Sigmoid colon (tissue), 6 donors: ENCODE measurements at regions not wholly inside any gene's neighbourhood (a gene's known extent, or its start where the extent isn't known, plus 50 kb on each side); places are given as distances from the start of the nearest gene placed in this dataset.

Experiments
- DNase-seq: peaks from one replicate; pipeline ENCODE4 v3.0.0-alpha.2; 2019
- H3K27ac ChIP-seq, 4 donors: fragments of 200-600 bp; sonication (generic); one replicate each; pipeline ENCODE4 v1.5.1; 2016 to 2019; ENCODE audit warnings: mild to moderate bottlenecking in 1 of 4
- H3K27me3 ChIP-seq, 3 donors: fragments of 200-600 bp; sonication (generic); one replicate each; pipeline ENCODE4 v1.5.1; 2019; ENCODE audit warnings: mild to moderate bottlenecking in 1 of 3
- H3K36me3 ChIP-seq, 4 donors: fragments of 200-600 bp; sonication (generic); one replicate each; pipeline ENCODE4 v1.5.1; 2016 to 2019
- H3K4me1 ChIP-seq, 4 donors: fragments of 200-600 bp; sonication (generic); one replicate each; pipeline ENCODE4 v1.5.1; 2017 to 2019
- H3K4me3 ChIP-seq, 4 donors: fragments of 200-600 bp; sonication (generic); one replicate each; pipeline ENCODE4 v1.5.1; 2017 to 2019; ENCODE audit warnings: mild to moderate bottlenecking in 2 of 4, moderate library complexity in 1 of 4
- H3K9me3 ChIP-seq, 4 donors: fragments of 200-600 bp in 3 of 4; sonication (generic) in 3 of 4; one replicate each; pipeline versions ENCODE4 v1.5.1 to v1.6.1; 2013 to 2019
- EP300 ChIP-seq, 4 donors: sonication (generic); formaldehyde crosslinking; IDR thresholded peaks; one replicate each; pipeline ENCODE4 v1.6.1; 2017; ENCODE audit warnings: antibody characterized with exemption in 4 of 4
- POLR2A ChIP-seq, 2 donors: fragments of 450-650 bp; IDR thresholded peaks; one replicate each; pipeline ENCODE4 v1.6.1; 2016; ENCODE audit warnings: antibody characterized with exemption in 2 of 2, mild to moderate bottlenecking in 2 of 2, moderate library complexity in 2 of 2
- POLR2AphosphoS5 ChIP-seq, 4 donors: sonication (generic); formaldehyde crosslinking; IDR thresholded peaks; one replicate each; pipeline ENCODE4 v1.6.1; 2017; ENCODE audit warnings: antibody characterized with exemption in 4 of 4
- WGBS, 2 donors: extraction: QIAGEN DNeasy Blood & Tissue Kit; methylation state at CpG; one replicate each; pipeline ENCODE4 v1.1.7; 2013; 5-methylcytosine and 5-hydroxymethylcytosine counted together
- intact Hi-C: fragments of 100-400 bp; cut with DNase I; formaldehyde crosslinking; loops from one replicate; pipeline ENCODE4 v1.15.1; 2023
- TF ChIP-seq, protein P1 (sequence below), 4 experiments: fragments of 450-650 bp in 3 of 4; fragments of 200-600 bp in 1 of 4; IDR thresholded peaks; one replicate each; pipeline ENCODE4 v1.5.1; 2016 to 2019; ENCODE audit warnings: antibody characterized with exemption in 4 of 4, mild to moderate bottlenecking in 3 of 4, moderate library complexity in 2 of 4
- donor health status: healthy with polysubstance abuse.
- donor health status: healthy.

DNA sequence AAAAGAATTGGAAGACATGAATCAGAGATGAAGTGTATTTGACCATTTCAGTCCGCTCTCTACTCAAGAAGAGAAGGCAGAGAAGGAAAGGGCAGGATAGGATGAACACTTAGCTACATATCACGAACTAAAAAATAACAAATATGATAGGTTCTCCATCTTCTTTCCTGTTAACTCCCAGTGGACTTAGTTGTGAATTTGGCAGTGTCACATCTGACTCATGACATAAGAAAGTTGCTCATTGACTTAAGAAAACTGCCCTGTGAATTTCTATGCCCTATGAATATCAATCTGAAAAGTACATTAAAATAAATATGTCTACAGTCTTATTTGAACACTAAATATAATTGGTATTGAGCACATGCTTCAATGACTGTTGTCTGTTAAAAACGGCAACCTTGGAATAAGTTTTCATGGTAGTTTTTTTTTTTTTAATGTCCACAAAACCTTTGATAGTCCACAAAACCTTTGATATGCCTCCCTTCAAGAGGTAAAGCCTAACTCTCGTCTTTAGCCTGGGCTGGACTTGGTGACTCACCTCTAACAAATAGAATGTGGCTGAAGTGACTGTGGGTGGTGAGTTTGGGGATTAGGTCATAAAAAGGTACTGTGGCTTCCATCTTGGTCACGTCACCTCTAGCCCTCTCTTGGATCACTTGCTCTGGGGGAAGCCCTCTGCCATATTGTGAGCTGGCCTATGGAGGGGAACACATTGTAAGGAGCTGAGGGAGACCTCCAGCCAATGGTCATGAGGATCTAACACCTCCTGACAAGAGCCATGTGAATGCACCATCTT lies 184.7 kb upstream of the S100G start:
- intact Hi-C loops = no loop called here

DNA sequence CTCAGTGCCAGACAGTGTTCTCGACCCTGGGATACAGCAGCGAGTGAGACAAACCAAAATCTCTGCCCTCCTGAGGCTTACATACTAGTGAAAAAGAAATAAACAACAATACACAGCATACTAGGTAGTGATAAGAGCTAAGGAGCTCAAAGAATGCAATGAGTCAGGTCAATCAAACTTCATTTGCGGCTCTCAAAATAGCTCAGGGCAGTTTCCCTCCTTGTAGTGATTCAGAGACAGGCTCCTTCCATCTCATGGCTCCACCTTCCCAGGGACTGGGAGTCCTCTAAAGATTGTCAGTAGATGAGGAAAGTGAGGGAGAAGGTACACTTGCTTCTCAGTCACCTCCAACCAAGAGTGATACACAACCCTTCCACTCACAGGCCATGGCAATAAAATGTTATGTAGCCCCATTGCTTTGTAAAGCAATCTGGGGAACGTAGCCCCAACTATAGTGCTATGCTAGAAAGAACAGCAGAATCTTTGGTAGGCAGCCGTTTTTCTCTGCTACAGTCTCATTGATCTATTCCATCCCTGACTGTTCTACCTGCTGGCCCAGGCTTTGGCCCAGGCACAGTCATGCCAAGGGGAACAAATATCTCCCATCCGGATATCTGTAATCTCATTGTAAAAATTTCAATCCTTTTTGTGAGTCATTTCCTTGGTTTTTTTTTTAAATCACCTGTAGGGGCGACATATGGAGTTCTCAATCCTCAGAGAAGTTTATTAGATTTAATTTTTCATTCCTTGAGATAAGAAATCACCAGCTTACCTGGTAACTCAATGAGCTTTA lies 183.1 kb upstream of the S100G start:
- 85 to 89% methylated on average over 7 of the region's 7 CpGs for whole genome bisulfite sequencing, 2 donors
- H3K4me3 ChIP-seq = no peak overlapping the region
- H3K4me1 ChIP-seq = peaks cover 0 to 12% (median 5%) of the 10 kb centered on the region in 4 donors
- H3K27ac ChIP-seq = no peak overlapping the region
- no peaks in the 10 kb centered on the region for H3K9me3 ChIP-seq
- intact Hi-C loops = no loop called here
- H3K36me3 ChIP-seq = no peaks in the 10 kb centered on the region
- TF ChIP-seq, protein P1, sequence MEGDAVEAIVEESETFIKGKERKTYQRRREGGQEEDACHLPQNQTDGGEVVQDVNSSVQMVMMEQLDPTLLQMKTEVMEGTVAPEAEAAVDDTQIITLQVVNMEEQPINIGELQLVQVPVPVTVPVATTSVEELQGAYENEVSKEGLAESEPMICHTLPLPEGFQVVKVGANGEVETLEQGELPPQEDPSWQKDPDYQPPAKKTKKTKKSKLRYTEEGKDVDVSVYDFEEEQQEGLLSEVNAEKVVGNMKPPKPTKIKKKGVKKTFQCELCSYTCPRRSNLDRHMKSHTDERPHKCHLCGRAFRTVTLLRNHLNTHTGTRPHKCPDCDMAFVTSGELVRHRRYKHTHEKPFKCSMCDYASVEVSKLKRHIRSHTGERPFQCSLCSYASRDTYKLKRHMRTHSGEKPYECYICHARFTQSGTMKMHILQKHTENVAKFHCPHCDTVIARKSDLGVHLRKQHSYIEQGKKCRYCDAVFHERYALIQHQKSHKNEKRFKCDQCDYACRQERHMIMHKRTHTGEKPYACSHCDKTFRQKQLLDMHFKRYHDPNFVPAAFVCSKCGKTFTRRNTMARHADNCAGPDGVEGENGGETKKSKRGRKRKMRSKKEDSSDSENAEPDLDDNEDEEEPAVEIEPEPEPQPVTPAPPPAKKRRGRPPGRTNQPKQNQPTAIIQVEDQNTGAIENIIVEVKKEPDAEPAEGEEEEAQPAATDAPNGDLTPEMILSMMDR (IDR thresholded peaks at IDR 0.05) = no peak
- no peak for TF ChIP-seq POLR2A (IDR thresholded peaks at IDR 0.05)
- TF ChIP-seq EP300 (IDR thresholded peaks at IDR 0.05) = no peak
- no peak for TF ChIP-seq POLR2AphosphoS5 (IDR thresholded peaks at IDR 0.05)
- DNase-seq = no peak
- H3K27me3 ChIP-seq = no peaks in the 10 kb centered on the region

More for the DNA sequence above, 184.7 kb upstream of the S100G start:
- Histone ChIP-seq H3K36me3 (no peaks in the 10 kb centered on the region), H3K4me3 (no peak overlapping the region), H3K4me1 (peaks cover 0 to 12% (median 5%) of the 10 kb centered on the region in 4 donors), H3K9me3 (no peaks in the 10 kb centered on the region), H3K27me3 (no peaks in the 10 kb centered on the region), H3K27ac (no peak overlapping the region)
- WGBS, 2 donors = 81 to 84% methylated on average over 5 of the region's 5 CpGs
- no peak for DNase-seq
- TF ChIP-seq, protein P1 (IDR thresholded peaks at IDR 0.05) = no peak
- TF ChIP-seq POLR2A (IDR thresholded peaks at IDR 0.05) = no peak
- TF ChIP-seq EP300 (IDR thresholded peaks at IDR 0.05) = no peak
- TF ChIP-seq POLR2AphosphoS5 (IDR thresholded peaks at IDR 0.05) = no peak

DNA sequence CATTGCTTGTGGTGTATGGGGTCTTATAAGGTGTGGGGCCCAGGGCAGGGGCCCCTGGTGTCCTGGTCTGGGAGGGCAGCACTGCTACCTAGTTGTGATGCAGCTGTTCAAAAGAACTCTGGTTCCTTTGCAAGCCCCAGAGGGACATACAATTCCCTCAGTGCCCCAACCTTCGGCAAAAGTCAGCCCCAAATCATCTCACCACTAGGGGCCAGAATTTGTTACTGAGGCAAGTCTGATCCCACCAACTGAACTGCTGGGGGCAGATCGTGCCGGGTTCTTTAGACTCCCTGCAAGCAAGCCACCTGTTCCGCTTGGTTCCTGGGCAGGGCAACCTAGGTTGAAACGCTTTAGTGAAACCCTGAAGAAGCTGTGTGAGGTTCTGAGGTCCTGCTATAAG lies 180.1 kb upstream of the S100G start:
- WGBS, 2 donors = 92 to 94% methylated on average over 5 of the region's 5 CpGs

DNA sequence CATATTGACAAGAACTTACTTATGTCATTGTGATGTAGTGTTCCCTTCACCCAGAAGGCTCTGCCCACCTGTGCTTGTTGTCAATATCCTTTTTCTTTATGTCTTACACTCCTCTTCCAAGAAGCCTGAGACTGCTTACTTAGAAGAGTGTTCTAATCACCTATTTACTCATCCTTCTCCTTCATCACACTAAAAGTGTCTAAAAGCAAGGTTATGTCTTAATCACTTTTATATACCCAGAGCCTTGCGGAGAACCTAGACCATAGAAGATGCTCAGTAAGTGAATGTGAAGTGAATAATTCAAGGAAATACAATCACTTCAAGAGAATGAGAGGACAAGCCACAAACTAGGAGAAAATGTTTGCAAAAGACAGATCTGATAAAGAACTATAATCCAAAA lies 177.6 kb upstream of the S100G start:
- Histone ChIP-seq H3K4me1 (no peaks in the 10 kb centered on the region), H3K36me3 (no peaks in the 10 kb centered on the region), H3K27ac (no peak overlapping the region), H3K4me3 (no peak overlapping the region), H3K9me3 (no peaks in the 10 kb centered on the region), H3K27me3 (no peaks in the 10 kb centered on the region)
- intact Hi-C loops = no loop called here
- no peak for TF ChIP-seq POLR2A (IDR thresholded peaks at IDR 0.05)
- no peak for TF ChIP-seq POLR2AphosphoS5 (IDR thresholded peaks at IDR 0.05)
- TF ChIP-seq, protein P1 (IDR thresholded peaks at IDR 0.05) = no peak
- TF ChIP-seq EP300 (IDR thresholded peaks at IDR 0.05) = no peak
- WGBS, 2 donors = 98 to 100% methylated on average over 1 of the region's 1 CpG
- no peak for DNase-seq

More for the DNA sequence above, 180.1 kb upstream of the S100G start:
- Histone ChIP-seq H3K27ac (no peak overlapping the region), H3K27me3 (no peaks in the 10 kb centered on the region), H3K36me3 (no peaks in the 10 kb centered on the region), H3K4me3 (no peak overlapping the region), H3K9me3 (no peaks in the 10 kb centered on the region), H3K4me1 (no peaks in the 10 kb centered on the region)
- DNase-seq = no peak
- no peak for TF ChIP-seq POLR2AphosphoS5 (IDR thresholded peaks at IDR 0.05)
- TF ChIP-seq, protein P1 (IDR thresholded peaks at IDR 0.05) = no peak
- TF ChIP-seq EP300 (IDR thresholded peaks at IDR 0.05) = no peak
- TF ChIP-seq POLR2A (IDR thresholded peaks at IDR 0.05) = no peak
- intact Hi-C loops = no loop called here
